ENCODE measurements at regions not wholly inside any gene's neighbourhood (a gene's known extent, or its start where the extent isn't known, plus 50 kb on each side); places are given as distances from the start of the nearest gene placed in this dataset.

GRCh38 chr5:165163861-165164260 lies 1658.4 kb downstream of the MAT2B start:
- TF ChIP-seq MYC (IDR thresholded peaks at IDR 0.05; ENCODE audit: low read depth, low read length): no peak
- TF ChIP-seq, protein P1, sequence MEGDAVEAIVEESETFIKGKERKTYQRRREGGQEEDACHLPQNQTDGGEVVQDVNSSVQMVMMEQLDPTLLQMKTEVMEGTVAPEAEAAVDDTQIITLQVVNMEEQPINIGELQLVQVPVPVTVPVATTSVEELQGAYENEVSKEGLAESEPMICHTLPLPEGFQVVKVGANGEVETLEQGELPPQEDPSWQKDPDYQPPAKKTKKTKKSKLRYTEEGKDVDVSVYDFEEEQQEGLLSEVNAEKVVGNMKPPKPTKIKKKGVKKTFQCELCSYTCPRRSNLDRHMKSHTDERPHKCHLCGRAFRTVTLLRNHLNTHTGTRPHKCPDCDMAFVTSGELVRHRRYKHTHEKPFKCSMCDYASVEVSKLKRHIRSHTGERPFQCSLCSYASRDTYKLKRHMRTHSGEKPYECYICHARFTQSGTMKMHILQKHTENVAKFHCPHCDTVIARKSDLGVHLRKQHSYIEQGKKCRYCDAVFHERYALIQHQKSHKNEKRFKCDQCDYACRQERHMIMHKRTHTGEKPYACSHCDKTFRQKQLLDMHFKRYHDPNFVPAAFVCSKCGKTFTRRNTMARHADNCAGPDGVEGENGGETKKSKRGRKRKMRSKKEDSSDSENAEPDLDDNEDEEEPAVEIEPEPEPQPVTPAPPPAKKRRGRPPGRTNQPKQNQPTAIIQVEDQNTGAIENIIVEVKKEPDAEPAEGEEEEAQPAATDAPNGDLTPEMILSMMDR (IDR thresholded peaks at IDR 0.05; ENCODE audit: extremely low read depth in 1 of 2, insufficient read depth in 1 of 2, low read depth in 1 of 2, low read length in 2 of 2): no peak
- TF ChIP-seq GATA2 (IDR thresholded peaks at IDR 0.05; ENCODE audit: insufficient read depth, insufficient read length, low read depth, low read length): no peak

All from endothelial cell of umbilical vein (primary cell).